ENCODE measurements at regions not wholly inside any gene's neighbourhood (a gene's known extent, or its start where the extent isn't known, plus 50 kb on each side); places are given as distances from the start of the nearest gene placed in this dataset.

- no peak for TF ChIP-seq CTCF (IDR thresholded peaks at IDR 0.05; ENCODE audit: poor library complexity, severe bottlenecking)
- no peak for TF ChIP-seq TAF1 (IDR thresholded peaks at IDR 0.05; ENCODE audit: low read depth)
- TF ChIP-seq EZH2 (IDR thresholded peaks at IDR 0.05; ENCODE audit: borderline replicate concordance, insufficient read depth, low read length, poor library complexity, severe bottlenecking): no peak
Observed at GRCh38 chr2:207434306-207434705, 95.5 kb upstream of the CREB1 start.
